ENCODE measurements at regions not wholly inside any gene's neighbourhood (a gene's known extent, or its start where the extent isn't known, plus 50 kb on each side); places are given as distances from the start of the nearest gene placed in this dataset.
"Not testable (repeated sequence)": the region's sequence is repeated elsewhere in the genome, so short reads cannot be mapped to it uniquely, and the experiment has no call there.

DNA sequence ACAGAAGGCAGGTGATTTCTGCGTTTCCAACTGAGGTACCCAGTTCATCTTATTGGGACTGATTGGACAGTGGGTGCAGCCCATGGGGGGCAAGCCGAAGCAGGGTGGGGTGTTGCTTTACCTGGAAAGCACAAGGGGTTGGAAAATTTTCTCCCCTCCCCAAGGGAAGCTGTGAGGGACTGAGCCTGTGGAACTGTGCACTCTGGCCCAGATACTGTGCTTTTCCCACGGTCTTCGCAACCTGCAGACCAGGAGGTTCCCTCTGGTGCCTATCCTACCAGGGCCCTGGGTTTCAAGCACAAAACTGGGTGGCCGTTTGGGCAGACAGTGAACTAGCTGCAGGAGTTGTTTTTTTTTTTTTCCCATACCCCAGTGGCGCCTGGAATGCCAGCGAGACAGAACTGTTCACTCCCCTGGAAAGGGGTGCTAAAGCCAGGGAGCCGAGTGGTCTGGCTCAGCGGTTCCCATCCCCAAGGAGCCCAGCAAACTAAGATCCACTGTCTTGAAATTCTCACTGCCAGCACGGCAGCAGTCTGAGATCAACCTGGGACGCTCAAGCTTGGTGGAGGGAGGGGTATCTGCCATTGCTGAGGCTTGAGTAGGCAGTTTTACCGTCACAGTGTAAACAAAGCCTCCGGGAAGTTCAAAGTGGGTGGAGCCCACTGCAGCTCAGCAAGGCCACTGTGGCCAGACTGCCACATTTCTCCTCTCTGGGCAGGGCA is 97.2 kb downstream of the JRKL start:
- no peak overlapping the region for H3K4me3 ChIP-seq
- no peaks in the 10 kb centered on the region for H3K36me3 ChIP-seq
- peaks cover 0 to 4% of the 10 kb centered on the region in 2 donors for H3K4me1 ChIP-seq
- TF ChIP-seq, protein P1, sequence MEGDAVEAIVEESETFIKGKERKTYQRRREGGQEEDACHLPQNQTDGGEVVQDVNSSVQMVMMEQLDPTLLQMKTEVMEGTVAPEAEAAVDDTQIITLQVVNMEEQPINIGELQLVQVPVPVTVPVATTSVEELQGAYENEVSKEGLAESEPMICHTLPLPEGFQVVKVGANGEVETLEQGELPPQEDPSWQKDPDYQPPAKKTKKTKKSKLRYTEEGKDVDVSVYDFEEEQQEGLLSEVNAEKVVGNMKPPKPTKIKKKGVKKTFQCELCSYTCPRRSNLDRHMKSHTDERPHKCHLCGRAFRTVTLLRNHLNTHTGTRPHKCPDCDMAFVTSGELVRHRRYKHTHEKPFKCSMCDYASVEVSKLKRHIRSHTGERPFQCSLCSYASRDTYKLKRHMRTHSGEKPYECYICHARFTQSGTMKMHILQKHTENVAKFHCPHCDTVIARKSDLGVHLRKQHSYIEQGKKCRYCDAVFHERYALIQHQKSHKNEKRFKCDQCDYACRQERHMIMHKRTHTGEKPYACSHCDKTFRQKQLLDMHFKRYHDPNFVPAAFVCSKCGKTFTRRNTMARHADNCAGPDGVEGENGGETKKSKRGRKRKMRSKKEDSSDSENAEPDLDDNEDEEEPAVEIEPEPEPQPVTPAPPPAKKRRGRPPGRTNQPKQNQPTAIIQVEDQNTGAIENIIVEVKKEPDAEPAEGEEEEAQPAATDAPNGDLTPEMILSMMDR (IDR thresholded peaks at IDR 0.05), result no peak
- intact Hi-C loops (cut with DNase I), result no loop called here
- H3K9me3 ChIP-seq, result no peaks in the 10 kb centered on the region
- no peak overlapping the region for H3K27ac ChIP-seq
- no peak for DNase-seq (ENCODE audit: low spot score in 2 of 2)
- H3K27me3 ChIP-seq, result no peaks in the 10 kb centered on the region

DNA sequence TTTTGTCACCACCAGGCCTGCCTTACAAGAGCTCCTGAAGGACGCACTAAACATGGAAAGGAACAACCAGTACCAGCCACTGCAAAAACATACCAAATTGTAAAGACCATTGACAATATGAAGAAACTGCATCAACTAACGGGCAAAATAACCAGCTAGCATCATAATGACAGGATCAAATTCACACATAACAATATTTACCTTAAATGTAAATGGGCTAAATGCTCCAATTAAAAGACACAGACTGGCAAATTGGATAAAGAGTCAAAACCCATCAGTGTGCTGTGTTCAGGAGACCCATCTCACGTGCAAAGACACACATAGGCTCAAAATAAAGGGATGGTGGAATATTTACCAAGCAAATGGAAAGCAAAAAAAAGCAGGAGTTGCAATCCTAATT is 99.1 kb downstream of the JRKL start:
- H3K27me3 ChIP-seq; H3K9me3 ChIP-seq; H3K36me3 ChIP-seq; H3K4me1 ChIP-seq; intact Hi-C loops (cut with DNase I); H3K4me3 ChIP-seq; H3K27ac ChIP-seq; DNase-seq (ENCODE audit: low spot score in 2 of 2): not testable (repeated sequence)

DNA sequence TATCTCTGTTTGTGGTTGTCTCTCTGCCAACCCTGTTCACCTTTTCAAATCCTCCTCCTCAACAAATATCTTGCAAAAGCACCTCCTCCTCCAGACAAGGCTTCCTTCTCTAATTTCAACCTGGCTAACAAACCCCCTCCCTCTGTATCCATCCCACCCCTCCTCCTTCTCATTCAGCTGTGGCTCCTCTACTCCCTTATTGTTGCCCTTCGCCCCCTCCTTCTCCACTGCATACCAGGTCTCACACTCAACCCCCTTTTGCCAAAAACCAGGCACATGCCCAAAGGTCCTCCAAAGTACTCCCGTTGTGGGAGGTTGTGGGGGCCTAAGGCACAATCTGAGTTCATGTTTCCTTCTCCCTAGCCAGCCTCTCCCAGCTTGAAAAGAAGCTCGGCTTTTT is 110.6 kb downstream of the JRKL start:
- H3K27ac ChIP-seq, result no peak overlapping the region
- H3K4me3 ChIP-seq, result no peak overlapping the region
- no peaks in the 10 kb centered on the region for H3K36me3 ChIP-seq
- DNase-seq (ENCODE audit: low spot score in 2 of 2), result no peak
- TF ChIP-seq, protein P1 (IDR thresholded peaks at IDR 0.05), result no peak
- no peaks in the 10 kb centered on the region for H3K27me3 ChIP-seq
- no peaks in the 10 kb centered on the region for H3K9me3 ChIP-seq
- H3K4me1 ChIP-seq, result no peaks in the 10 kb centered on the region
- intact Hi-C loops (cut with DNase I), result no loop called here

DNA sequence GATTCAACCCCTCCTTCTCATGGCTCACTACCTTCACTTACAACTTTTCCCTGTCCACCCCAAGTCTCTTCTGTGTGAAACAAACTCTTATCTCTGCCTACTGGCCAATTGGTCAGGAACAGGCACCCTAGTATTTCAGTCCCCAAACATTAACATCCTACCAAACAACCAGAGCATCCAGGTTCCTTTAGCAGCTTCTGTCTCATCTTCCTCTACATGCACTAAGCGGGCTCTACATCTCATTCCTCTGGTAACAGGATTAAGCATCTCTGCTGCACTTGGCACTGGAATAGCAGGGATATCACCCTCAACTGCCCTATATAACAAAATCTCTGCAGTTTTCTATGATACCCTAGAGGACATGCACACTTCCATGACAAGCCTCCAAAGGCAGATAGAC is 116.2 kb downstream of the JRKL start:
- Histone ChIP-seq H3K4me1 (no peaks in the 10 kb centered on the region), H3K4me3 (no peak overlapping the region), H3K27me3 (no peaks in the 10 kb centered on the region), H3K27ac (no peak overlapping the region), H3K36me3 (no peaks in the 10 kb centered on the region), H3K9me3 (no peaks in the 10 kb centered on the region)
- intact Hi-C loops (cut with DNase I), result no loop called here
- TF ChIP-seq, protein P1 (IDR thresholded peaks at IDR 0.05), result no peak
- no peak for DNase-seq (ENCODE audit: low spot score in 2 of 2)

DNA sequence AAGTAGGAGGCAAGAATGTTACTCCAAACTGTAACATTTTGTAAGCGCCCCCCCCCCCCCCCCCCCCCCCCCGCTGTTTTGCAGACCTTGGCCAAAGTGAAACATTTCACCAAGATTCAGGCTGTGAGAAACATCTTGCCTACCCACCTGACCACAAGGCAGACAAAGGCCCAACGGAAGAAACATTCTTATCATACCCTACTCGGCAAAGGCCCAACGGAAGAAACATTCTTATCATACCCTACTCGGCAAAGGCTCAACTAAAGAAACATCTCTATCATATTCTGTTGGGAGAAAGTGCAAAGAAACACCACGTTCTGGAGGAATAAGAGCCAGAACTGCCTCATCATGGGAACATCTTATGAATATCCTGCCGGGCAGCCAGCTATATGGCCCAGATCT is 117.1 kb downstream of the JRKL start:
- Histone ChIP-seq H3K36me3 (no peaks in the 10 kb centered on the region), H3K9me3 (no peaks in the 10 kb centered on the region), H3K4me1 (no peaks in the 10 kb centered on the region), H3K27me3 (no peaks in the 10 kb centered on the region), H3K4me3 (no peak overlapping the region), H3K27ac (no peak overlapping the region)
- intact Hi-C loops (cut with DNase I), result no loop called here
- DNase-seq (ENCODE audit: low spot score in 2 of 2), result no peak
- TF ChIP-seq, protein P1 (IDR thresholded peaks at IDR 0.05), result no peak

DNA sequence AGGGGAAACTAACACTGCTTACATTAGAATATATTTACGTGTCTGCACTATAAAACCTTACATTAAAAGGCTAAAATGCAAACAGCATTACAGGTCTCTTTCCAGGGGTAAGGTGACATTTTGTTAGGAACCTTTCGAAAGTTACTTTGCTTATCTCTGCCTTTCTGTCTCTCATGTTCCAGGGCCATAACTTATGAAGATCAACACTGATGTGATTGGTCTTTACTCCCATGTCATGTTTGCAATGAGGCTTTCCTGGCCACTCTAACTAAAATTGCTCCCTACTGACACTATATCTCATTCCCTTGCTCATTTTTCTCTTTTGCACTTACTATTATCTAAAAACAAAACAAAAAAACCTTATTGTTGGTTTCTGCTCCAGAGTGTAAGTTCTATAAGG is 119.0 kb downstream of the JRKL start:
- no peaks in the 10 kb centered on the region for H3K9me3 ChIP-seq
- H3K36me3 ChIP-seq, result no peaks in the 10 kb centered on the region
- intact Hi-C loops (cut with DNase I), result no loop called here
- H3K27me3 ChIP-seq, result no peaks in the 10 kb centered on the region
- H3K27ac ChIP-seq, result no peak overlapping the region
- DNase-seq (ENCODE audit: low spot score in 2 of 2), result no peak
- H3K4me3 ChIP-seq, result no peak overlapping the region
- TF ChIP-seq, protein P1 (IDR thresholded peaks at IDR 0.05), result no peak
- no peaks in the 10 kb centered on the region for H3K4me1 ChIP-seq

All from ascending aorta (tissue), 2 donors.